DOHH2 (cell line): ENCODE measurements at regions not wholly inside any gene's neighbourhood (a gene's known extent, or its start where the extent isn't known, plus 50 kb on each side); places are given as distances from the start of the nearest gene placed in this dataset.

Experiments
- H3F3A ChIP-seq: fragments of 200-600 bp; sonication (generic), shearing (Covaris generic); 2 replicates; pipeline ENCODE4 v1.6.0; 2016; ENCODE audit warnings: antibody characterized with exemption, mild to moderate bottlenecking; ENCODE audit not compliant: control insufficient read depth, insufficient read depth
- H3K27ac ChIP-seq: fragments of 200-600 bp; sonication (generic); 2 replicates; pipeline ENCODE4 v1.5.1; 2014; ENCODE audit warnings: low read depth, mild to moderate bottlenecking, low read length, moderate library complexity
- H3K27me3 ChIP-seq: fragments of 200-600 bp; sonication (generic); 2 replicates; pipeline ENCODE4 v1.6.1; 2014; ENCODE audit warnings: mild to moderate bottlenecking, low read length, mixed read lengths; ENCODE audit not compliant: control insufficient read depth
- H3K36me3 ChIP-seq: fragments of 200-600 bp; sonication (generic); 2 replicates; pipeline ENCODE4 v1.6.1; 2014; ENCODE audit warnings: mild to moderate bottlenecking, low read length, moderate library complexity, mixed read lengths; ENCODE audit not compliant: control insufficient read depth
- H3K4me1 ChIP-seq: fragments of 200-600 bp; sonication (generic); 2 replicates; pipeline ENCODE4 v1.6.1; 2014; ENCODE audit warnings: mild to moderate bottlenecking, low read length, mixed read lengths; ENCODE audit not compliant: control insufficient read depth
- H3K4me2 ChIP-seq: fragments of 200-600 bp; sonication (generic); 2 replicates; pipeline ENCODE4 v1.6.0; 2014; ENCODE audit warnings: mild to moderate bottlenecking, low read length, moderate library complexity
- H3K4me3 ChIP-seq: fragments of 200-600 bp; sonication (generic); 2 replicates; pipeline ENCODE4 v1.5.1; 2014; ENCODE audit warnings: mild to moderate bottlenecking, low read length, mixed read lengths
- H3K79me2 ChIP-seq: fragments of 200-600 bp; sonication (generic); 2 replicates; pipeline ENCODE4 v1.6.1; 2014; ENCODE audit warnings: mild to moderate bottlenecking, low read length, mixed read lengths; ENCODE audit not compliant: control insufficient read depth
- H3K9me2 ChIP-seq: fragments of 200-600 bp; sonication (generic); replicated peaks from 2 replicates; pipeline ENCODE4 v1.6.1; 2014; ENCODE audit warnings: mild to moderate bottlenecking, low read length, mixed read lengths; ENCODE audit not compliant: control insufficient read depth
- H3K9me3 ChIP-seq: fragments of 200-600 bp; sonication (generic); 2 replicates; pipeline ENCODE4 v1.6.1; 2014; ENCODE audit warnings: antibody characterized with exemption, low read length, mixed read lengths; ENCODE audit not compliant: control insufficient read depth, insufficient read depth
- H4K20me1 ChIP-seq: fragments of 200-600 bp; sonication (generic); 2 replicates; pipeline ENCODE4 v1.6.0; 2014; ENCODE audit warnings: low read depth, mild to moderate bottlenecking, antibody characterized with exemption, low read length, moderate library complexity; ENCODE audit not compliant: control insufficient read depth, insufficient read depth
- CTCF ChIP-seq: fragments of 200-600 bp; sonication (generic); IDR thresholded peaks from one replicate; pipeline ENCODE4 v1.5.1; 2014; ENCODE audit warnings: antibody characterized with exemption, mild to moderate bottlenecking, low read depth, low read length; ENCODE audit not compliant: poor library complexity, severe bottlenecking
- EZH2phosphoT487 ChIP-seq: fragments of 200-600 bp; sonication (generic); IDR thresholded peaks from 2 replicates; pipeline ENCODE4 v1.6.1; 2017; ENCODE audit warnings: borderline replicate concordance, mild to moderate bottlenecking, antibody characterized with exemption, low read length, moderate library complexity, mixed read lengths

- H3K36me3 ChIP-seq = no peaks in the 10 kb centered on the region
- H3K4me1 ChIP-seq = no peaks in the 10 kb centered on the region
- no peaks in the 10 kb centered on the region for H4K20me1 ChIP-seq
- peaks cover 3% of the 10 kb centered on the region; the same call in 1 of the 2 replicates for H3K27me3 ChIP-seq
- TF ChIP-seq EZH2phosphoT487 (no peak), CTCF (no peak)
- H3K9me2 ChIP-seq = no peaks in the 10 kb centered on the region
- H3K79me2 ChIP-seq = no peaks in the 10 kb centered on the region
- H3F3A ChIP-seq = no peaks in the 10 kb centered on the region
- no peak overlapping the region for H3K4me2 ChIP-seq
- no peaks in the 10 kb centered on the region for H3K9me3 ChIP-seq
- no peak overlapping the region for H3K4me3 ChIP-seq
- H3K27ac ChIP-seq = no peak overlapping the region
These were observed 132.2 kb downstream of the GLUL start for GRCh38 chr1:182259229-182259872.

DNA sequence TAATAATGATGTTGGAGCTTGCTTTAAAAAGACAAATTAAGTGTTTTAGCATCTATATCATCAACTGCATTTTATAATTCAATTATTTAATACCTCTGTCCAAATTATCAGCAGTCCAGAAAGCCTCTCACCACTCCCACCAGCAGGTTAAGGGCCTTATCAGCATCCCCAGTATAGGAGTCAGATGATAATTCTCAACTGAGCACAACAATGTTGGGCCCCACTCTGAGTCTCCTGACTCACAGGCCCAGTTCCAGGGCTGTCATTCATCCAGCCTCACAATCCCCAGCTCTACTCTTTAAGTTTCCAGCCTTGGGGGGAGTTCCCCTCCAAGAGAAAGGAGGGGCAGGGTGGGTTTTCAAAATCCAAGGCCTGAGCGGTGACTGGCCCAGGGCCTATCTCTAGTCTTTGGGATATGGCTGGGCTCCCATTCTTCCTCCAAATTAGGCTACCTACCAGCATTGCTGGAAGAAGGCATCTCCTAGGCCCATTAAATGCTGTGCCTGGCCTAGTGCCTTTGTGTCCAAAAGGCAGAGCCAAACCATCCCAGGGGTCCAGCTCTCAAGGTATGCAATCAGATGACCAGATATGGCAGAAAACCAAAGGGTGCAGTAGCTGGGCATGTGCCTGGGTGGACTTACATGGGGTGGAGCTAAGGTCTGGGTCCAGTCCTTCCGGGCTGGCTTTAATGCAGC lies 134.1 kb downstream of the GLUL start:
- TF ChIP-seq CTCF (no peak), EZH2phosphoT487 (no peak)
- Histone ChIP-seq H3K4me3 (no peak overlapping the region), H3K4me2 (no peak overlapping the region), H3K4me1 (no peaks in the 10 kb centered on the region), H3F3A (no peaks in the 10 kb centered on the region), H3K27me3 (0 out of 2 replicates have a peak, but pooled peaks cover 3% of the 10 kb centered on the region), H3K36me3 (no peaks in the 10 kb centered on the region), H3K9me3 (no peaks in the 10 kb centered on the region), H3K27ac (no peak overlapping the region), H3K79me2 (no peaks in the 10 kb centered on the region), H3K9me2 (no peaks in the 10 kb centered on the region), H4K20me1 (no peaks in the 10 kb centered on the region)

GRCh38 chr1:182256931-182257330 lies 134.7 kb downstream of the GLUL start:
- no peaks in the 10 kb centered on the region for H3K4me1 ChIP-seq
- no peaks in the 10 kb centered on the region for H3K36me3 ChIP-seq
- no peaks in the 10 kb centered on the region for H3F3A ChIP-seq
- H3K4me3 ChIP-seq = no peak overlapping the region
- TF ChIP-seq EZH2phosphoT487 (no peak), CTCF (no peak)
- no peaks in the 10 kb centered on the region for H3K9me2 ChIP-seq
- H3K79me2 ChIP-seq = no peaks in the 10 kb centered on the region
- no peak overlapping the region for H3K27ac ChIP-seq
- H4K20me1 ChIP-seq = no peaks in the 10 kb centered on the region
- H3K4me2 ChIP-seq = no peak overlapping the region
- no peaks in the 10 kb centered on the region for H3K9me3 ChIP-seq
- H3K27me3 ChIP-seq = no peaks in the 10 kb centered on the region
